NCI-H2081 treated with DMSO at 0.1 percent for 48 hours (cell line): ENCODE measurements at regions not wholly inside any gene's neighbourhood (a gene's known extent, or its start where the extent isn't known, plus 50 kb on each side); places are given as distances from the start of the nearest gene placed in this dataset.
"Not testable (repeated sequence)": the region's sequence is repeated elsewhere in the genome, so short reads cannot be mapped to it uniquely, and the experiment has no call there.

ENCODE experiments used
- DNase-seq: peaks from one replicate; lab custom pipeline; 2025; lab: John Stamatoyannopoulos, UW

- DNase-seq, result not testable (repeated sequence)
Measured at GRCh38 chr7:150193866-150194265, 129.3 kb upstream of the LRRC61 start.
